H9 (cell line): ENCODE measurements at regions not wholly inside any gene's neighbourhood (a gene's known extent, or its start where the extent isn't known, plus 50 kb on each side); places are given as distances from the start of the nearest gene placed in this dataset.

Source experiments
- DNase-seq: peaks from one replicate; pipeline ENCODE4 v3.0.0-alpha.2; 2017
- H2AFZ ChIP-seq: one replicate; pipeline ENCODE4 v1.6.1; 2013; ENCODE audit warnings: mild to moderate bottlenecking, low read length, control low read depth, moderate library complexity
- H2AK5ac ChIP-seq: 2 replicates; pipeline ENCODE4 v1.6.1; 2013; ENCODE audit warnings: low read length, control low read depth, mixed read lengths; ENCODE audit not compliant: insufficient read length
- H2BK120ac ChIP-seq: one replicate; pipeline ENCODE4 v1.6.1; 2013; ENCODE audit warnings: low read depth, mild to moderate bottlenecking, low read length, control low read depth, inconsistent platforms; ENCODE audit not compliant: poor library complexity, severe bottlenecking
- H2BK12ac ChIP-seq: 2 replicates; pipeline ENCODE4 v1.6.1; 2013; ENCODE audit warnings: low read length, control low read depth, mixed read lengths, low read depth; ENCODE audit not compliant: insufficient read length
- H2BK15ac ChIP-seq: 2 replicates; pipeline ENCODE4 v1.6.1; 2013; ENCODE audit warnings: low read depth, low read length, control low read depth
- H2BK20ac ChIP-seq: one replicate; pipeline ENCODE4 v1.6.1; 2013; ENCODE audit warnings: low read depth, mild to moderate bottlenecking, low read length, control low read depth, inconsistent platforms; ENCODE audit not compliant: poor library complexity, severe bottlenecking
- H2BK5ac ChIP-seq: 2 replicates; pipeline ENCODE4 v1.6.1; 2013; ENCODE audit warnings: low read length, control low read depth, mixed read lengths; ENCODE audit not compliant: insufficient read length
- H3K14ac ChIP-seq: 2 replicates; pipeline ENCODE4 v1.6.1; 2013; ENCODE audit warnings: low read length, control low read depth; ENCODE audit not compliant: insufficient read depth
- H3K18ac ChIP-seq: 2 replicates; pipeline ENCODE4 v1.6.1; 2013; ENCODE audit warnings: low read depth, mild to moderate bottlenecking, mixed read lengths, low read length, control low read depth; ENCODE audit not compliant: insufficient read length
- H3K23ac ChIP-seq: 2 replicates; pipeline ENCODE4 v1.6.1; 2013; ENCODE audit warnings: low read length, control low read depth, mixed read lengths, low read depth; ENCODE audit not compliant: insufficient read length
- H3K23me2 ChIP-seq: 2 replicates; pipeline ENCODE4 v1.6.1; 2013; ENCODE audit warnings: low read depth, mild to moderate bottlenecking, mixed read lengths, low read length, control low read depth; ENCODE audit not compliant: insufficient read length, poor library complexity, severe bottlenecking
- H3K27ac ChIP-seq: 2 replicates; pipeline ENCODE4 v1.5.1; 2013; ENCODE audit warnings: low read length, control low read depth, mixed read lengths, low read depth; ENCODE audit not compliant: insufficient read length
- H3K27me3 ChIP-seq: 2 replicates; pipeline ENCODE4 v1.6.1; 2013; ENCODE audit warnings: low read length, control low read depth, inconsistent platforms; ENCODE audit not compliant: insufficient read depth
- H3K4ac ChIP-seq: 2 replicates; pipeline ENCODE4 v1.6.1; 2013; ENCODE audit warnings: low read depth, mild to moderate bottlenecking, control low read depth, inconsistent platforms, low read length, moderate library complexity
- H3K4me1 ChIP-seq: 2 replicates; pipeline ENCODE4 v1.6.1; 2013; ENCODE audit warnings: low read length, control low read depth, inconsistent platforms; ENCODE audit not compliant: insufficient read depth
- H3K4me2 ChIP-seq: 2 replicates; pipeline ENCODE4 v1.6.1; 2013; ENCODE audit warnings: low read length, control low read depth, mixed read lengths; ENCODE audit not compliant: insufficient read length, insufficient read depth
- H3K56ac ChIP-seq: 2 replicates; pipeline ENCODE4 v1.6.1; 2013; ENCODE audit warnings: low read depth, mild to moderate bottlenecking, mixed read lengths, low read length, control low read depth; ENCODE audit not compliant: insufficient read length
- H3K79me1 ChIP-seq: 2 replicates; pipeline ENCODE4 v1.6.1; 2013; ENCODE audit warnings: low read depth, mild to moderate bottlenecking, moderate library complexity, low read length, control low read depth, inconsistent platforms; ENCODE audit not compliant: insufficient read depth, poor library complexity, severe bottlenecking
- H3K79me2 ChIP-seq: 2 replicates; pipeline ENCODE4 v1.6.1; 2013; ENCODE audit warnings: low read length, control low read depth, inconsistent platforms; ENCODE audit not compliant: insufficient read depth
- H3K9ac ChIP-seq: 2 replicates; pipeline ENCODE4 v1.6.1; 2013; ENCODE audit warnings: low read length, control low read depth, mixed read lengths; ENCODE audit not compliant: insufficient read length; ENCODE audit errors: extremely low read depth
- H3K9me3 ChIP-seq: one replicate; pipeline ENCODE4 v1.6.1; 2013; ENCODE audit warnings: low read depth, low read length, inconsistent platforms; ENCODE audit not compliant: control insufficient read depth
- H3T11ph ChIP-seq: one replicate; pipeline ENCODE4 v1.6.1; 2013; ENCODE audit warnings: mild to moderate bottlenecking, low read length, control low read depth, inconsistent platforms
- H4K20me1 ChIP-seq: one replicate; pipeline ENCODE4 v1.6.1; 2013; ENCODE audit not compliant: control insufficient read depth, insufficient read length, insufficient read depth
- H4K5ac ChIP-seq: 2 replicates; pipeline ENCODE4 v1.6.1; 2013; ENCODE audit warnings: low read depth, mild to moderate bottlenecking, mixed read lengths, low read length, control low read depth; ENCODE audit not compliant: insufficient read length
- H4K8ac ChIP-seq: replicated peaks from 2 replicates; pipeline ENCODE4 v1.6.1; 2013; ENCODE audit warnings: low read length, control low read depth, mixed read lengths, low read depth; ENCODE audit not compliant: insufficient read length
- H4K91ac ChIP-seq: 2 replicates; pipeline ENCODE4 v1.6.1; 2013; ENCODE audit warnings: low read depth, mild to moderate bottlenecking, moderate library complexity, mixed read lengths, low read length, control low read depth; ENCODE audit not compliant: insufficient read length
- H3K27ac Mint-ChIP-seq, 3 experiments: 2 replicates in 2 of 3; 3 replicates in 1 of 3; pipeline ENCODE4 v1.8.0; 2020 to 2021; ENCODE audit warnings: mixed read lengths in 3 of 3, mild to moderate bottlenecking in 1 of 3, moderate library complexity in 1 of 3
- H3K27me3 Mint-ChIP-seq: 2 replicates; pipeline ENCODE4 v1.8.0; 2021; ENCODE audit warnings: low read depth, mild to moderate bottlenecking, moderate library complexity, mixed read lengths
- H3K36me3 Mint-ChIP-seq, 3 experiments: 2 replicates in 2 of 3; 3 replicates in 1 of 3; pipeline ENCODE4 v1.8.0; 2020 to 2021; ENCODE audit warnings: low read depth in 3 of 3, mixed read lengths in 3 of 3; ENCODE audit not compliant: insufficient read depth in 1 of 3
- H3K4me1 Mint-ChIP-seq, 2 experiments: 2 replicates each; pipeline ENCODE4 v1.8.0; 2020; ENCODE audit warnings: mixed read lengths in 2 of 2
- H3K4me3 Mint-ChIP-seq, 2 experiments: 2 replicates in 1 of 2; 3 replicates in 1 of 2; pipeline ENCODE4 v1.8.0; 2020 to 2021; ENCODE audit warnings: mild to moderate bottlenecking in 2 of 2, mixed read lengths in 2 of 2, moderate library complexity in 1 of 2
- H3K9me3 Mint-ChIP-seq, 2 experiments: 2 replicates in 1 of 2; 3 replicates in 1 of 2; pipeline ENCODE4 v1.8.0; 2020; ENCODE audit warnings: mild to moderate bottlenecking in 2 of 2, mixed read lengths in 2 of 2, moderate library complexity in 1 of 2
- CTCF ChIP-seq: fragments of 200-600 bp; sonication (generic); conservative IDR thresholded peaks from 3 replicates; pipeline ENCODE4 v1.8.0; 2021; ENCODE audit warnings: antibody characterized with exemption, mild to moderate bottlenecking
- WGBS: extraction: QIAGEN DNeasy Blood & Tissue Kit; methylation state at CpG from one replicate; pipeline ENCODE4 v1.1.7; 2013; ENCODE audit warnings: missing lambda C conversion rate, low lambda C conversion rate, mixed read lengths; ENCODE audit not compliant: insufficient read length; ENCODE audit errors: extremely low coverage; 5-methylcytosine and 5-hydroxymethylcytosine counted together

DNA sequence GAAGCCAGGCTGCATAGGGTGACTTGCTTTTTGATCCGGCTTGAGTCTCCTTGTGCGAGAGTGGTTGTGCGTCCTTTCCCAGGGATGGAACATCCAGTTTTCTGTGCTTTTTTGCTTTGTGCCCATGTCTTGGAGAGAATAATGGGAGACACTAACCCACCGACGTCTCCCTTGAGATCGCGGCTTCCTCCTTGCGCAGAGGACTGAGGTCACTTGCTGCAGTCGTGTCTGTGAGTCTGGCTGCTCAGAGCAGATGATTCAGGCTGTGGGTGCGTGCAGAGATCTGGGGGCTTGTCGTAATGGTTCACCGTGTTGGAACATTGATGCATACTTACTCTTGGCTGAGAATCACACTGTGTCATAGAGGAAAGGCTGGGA lies 164.5 kb upstream of the CACNA1E start:
- Histone ChIP-seq H3K79me1 (no peaks in the 10 kb centered on the region), H3K9me3 (no peaks in the 10 kb centered on the region), H2BK20ac (no peak overlapping the region), H4K5ac (no peak overlapping the region), H4K20me1 (no peaks in the 10 kb centered on the region), H3K27me3 (peaks cover 40% of the 10 kb centered on the region), H3K4ac (no peak overlapping the region), H3K4me2 (peak overlapping the region; percentile 64), H4K91ac (no peak overlapping the region), H3K14ac (no peak overlapping the region), H3K4me1 (no peaks in the 10 kb centered on the region; the same call in 1 of the 2 replicates), H3K79me2 (no peaks in the 10 kb centered on the region), H2BK15ac (no peak overlapping the region), H2AK5ac (no peak overlapping the region), H3K23me2 (peaks cover 11% of the 10 kb centered on the region), H3K18ac (no peak overlapping the region), H2BK12ac (no peak overlapping the region), H2AFZ (no peak overlapping the region), H2BK120ac (no peak overlapping the region), H3K9ac (no peak overlapping the region), H2BK5ac (no peak overlapping the region), H3K27ac (no peak overlapping the region), H3T11ph (no peak overlapping the region), H3K56ac (no peak overlapping the region), H3K23ac (no peak overlapping the region), H4K8ac (no peak overlapping the region)
- H3K9me3 Mint-ChIP-seq: no peaks in the 10 kb centered on the region; a peak in 1 of 5 replicates
- peaks cover 97% of the 10 kb centered on the region for H3K27me3 Mint-ChIP-seq
- no peaks in the 10 kb centered on the region; a peak in 2 of 7 replicates for H3K36me3 Mint-ChIP-seq
- TF ChIP-seq CTCF: no peak
- H3K27ac Mint-ChIP-seq: no peak overlapping the region
- WGBS: no CpG with 5 or more reads among the region's 12 CpGs
- peak; percentile 32 for DNase-seq
- H3K4me1 Mint-ChIP-seq: peaks cover 25 to 37% of the 10 kb centered on the region in 2 experiments
- peak overlapping the region; percentile 68 to 94 for H3K4me3 Mint-ChIP-seq
